ENCODE measurements at regions not wholly inside any gene's neighbourhood (a gene's known extent, or its start where the extent isn't known, plus 50 kb on each side); places are given as distances from the start of the nearest gene placed in this dataset.

DNA sequence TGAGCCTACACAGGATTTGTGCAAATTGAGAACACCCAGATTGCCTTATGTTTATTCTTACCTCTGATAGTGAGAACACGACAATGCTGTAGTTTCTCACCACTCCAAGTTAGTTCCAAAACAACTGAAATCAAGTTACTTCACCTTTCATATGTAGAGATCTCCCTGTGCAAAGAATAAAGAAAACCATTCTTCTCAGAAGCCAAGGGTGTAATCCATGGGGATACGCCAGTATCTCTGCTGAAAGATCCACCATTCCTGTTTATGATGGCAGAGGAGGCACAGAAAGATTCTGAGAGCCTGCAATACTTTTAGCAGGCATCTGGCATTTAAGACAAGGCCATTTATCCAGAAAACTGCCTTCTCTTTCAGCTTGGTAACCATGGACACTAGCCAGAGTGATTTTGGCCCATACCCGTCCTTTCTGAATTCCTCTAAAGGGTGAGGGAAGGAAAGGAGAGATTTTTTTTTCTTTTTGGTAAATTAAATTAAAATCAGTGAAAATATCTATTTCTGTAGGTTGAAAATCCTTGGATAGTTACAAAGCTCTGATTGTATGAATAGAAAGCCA lies 355.4 kb upstream of the FAR2 start:
- TF ChIP-seq, protein P1, sequence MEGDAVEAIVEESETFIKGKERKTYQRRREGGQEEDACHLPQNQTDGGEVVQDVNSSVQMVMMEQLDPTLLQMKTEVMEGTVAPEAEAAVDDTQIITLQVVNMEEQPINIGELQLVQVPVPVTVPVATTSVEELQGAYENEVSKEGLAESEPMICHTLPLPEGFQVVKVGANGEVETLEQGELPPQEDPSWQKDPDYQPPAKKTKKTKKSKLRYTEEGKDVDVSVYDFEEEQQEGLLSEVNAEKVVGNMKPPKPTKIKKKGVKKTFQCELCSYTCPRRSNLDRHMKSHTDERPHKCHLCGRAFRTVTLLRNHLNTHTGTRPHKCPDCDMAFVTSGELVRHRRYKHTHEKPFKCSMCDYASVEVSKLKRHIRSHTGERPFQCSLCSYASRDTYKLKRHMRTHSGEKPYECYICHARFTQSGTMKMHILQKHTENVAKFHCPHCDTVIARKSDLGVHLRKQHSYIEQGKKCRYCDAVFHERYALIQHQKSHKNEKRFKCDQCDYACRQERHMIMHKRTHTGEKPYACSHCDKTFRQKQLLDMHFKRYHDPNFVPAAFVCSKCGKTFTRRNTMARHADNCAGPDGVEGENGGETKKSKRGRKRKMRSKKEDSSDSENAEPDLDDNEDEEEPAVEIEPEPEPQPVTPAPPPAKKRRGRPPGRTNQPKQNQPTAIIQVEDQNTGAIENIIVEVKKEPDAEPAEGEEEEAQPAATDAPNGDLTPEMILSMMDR (conservative IDR thresholded peaks at IDR 0.05; ENCODE audit: low read depth, low read length): no peak
- DNase-seq (ENCODE audit: low read depth): no peak
- no peak overlapping the region for H3K4me3 ChIP-seq (ENCODE audit: low read depth, low read length)

DNA sequence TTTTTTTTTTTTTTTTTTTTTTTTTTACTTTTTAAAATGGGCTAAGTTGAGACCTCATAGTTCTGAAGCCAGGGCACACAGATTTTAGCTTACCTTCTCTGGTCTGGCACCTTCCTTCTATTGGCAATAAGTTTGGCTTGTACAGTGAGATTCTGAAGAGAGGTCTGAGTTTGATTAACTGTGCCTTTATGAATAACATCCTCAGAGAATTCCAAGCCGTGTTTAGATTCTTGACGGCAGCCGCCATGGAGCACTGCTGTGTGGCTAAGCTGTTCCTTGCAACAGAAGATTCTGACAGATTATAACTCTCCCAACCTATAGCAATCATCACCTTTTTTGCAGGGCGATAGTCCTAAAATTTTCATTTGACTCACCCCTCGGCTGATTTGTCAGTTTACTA lies 354.9 kb upstream of the FAR2 start:
- DNase-seq (ENCODE audit: low read depth): peak; percentile 14
- TF ChIP-seq, protein P1 (conservative IDR thresholded peaks at IDR 0.05; ENCODE audit: low read depth, low read length): no peak
- no peak overlapping the region for H3K4me3 ChIP-seq (ENCODE audit: low read depth, low read length)

DNA sequence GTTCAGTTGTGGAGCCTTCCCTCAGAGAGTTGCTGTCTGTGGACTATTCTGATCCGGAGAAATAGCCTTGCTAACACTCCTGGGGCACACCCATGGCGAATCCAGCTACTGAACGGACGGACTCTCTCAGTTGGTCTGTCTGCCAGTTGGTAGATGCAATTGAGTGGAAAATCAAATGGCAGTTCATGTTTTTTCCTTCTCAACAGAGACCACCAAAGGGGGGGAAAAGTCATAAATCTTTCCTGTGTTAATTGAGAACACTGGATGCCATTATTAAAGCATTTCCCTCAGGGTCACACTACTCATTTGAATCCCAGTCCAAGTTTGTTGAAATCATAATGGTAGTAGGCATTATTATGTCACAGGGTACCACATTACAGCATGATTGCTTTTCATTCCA lies 354.3 kb upstream of the FAR2 start:
- TF ChIP-seq, protein P1 (conservative IDR thresholded peaks at IDR 0.05; ENCODE audit: low read depth, low read length): no peak
- H3K4me3 ChIP-seq (ENCODE audit: low read depth, low read length): no peak overlapping the region
- no peak for DNase-seq (ENCODE audit: low read depth)

DNA sequence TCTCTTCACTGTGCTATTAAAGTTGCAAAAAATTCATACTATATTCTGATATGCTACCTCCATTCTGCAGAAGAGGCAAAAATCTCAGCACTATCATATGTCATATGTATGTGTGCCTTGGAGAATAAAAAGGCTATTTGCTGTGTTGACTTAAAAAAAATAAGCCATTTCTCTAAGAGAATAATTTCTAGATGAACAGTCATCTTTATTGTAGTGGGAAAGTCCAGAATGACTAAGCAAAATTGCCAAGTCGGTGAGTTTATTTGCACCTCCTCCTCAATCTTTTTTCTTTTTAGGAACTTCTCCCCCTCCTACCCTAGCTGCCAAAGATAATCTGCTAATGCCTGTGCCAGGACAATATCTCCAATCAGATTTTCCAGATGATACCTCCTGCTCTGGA lies 353.8 kb upstream of the FAR2 start:
- no peak overlapping the region for H3K4me3 ChIP-seq (ENCODE audit: low read depth, low read length)
- peak; percentile 34 for DNase-seq (ENCODE audit: low read depth)
- TF ChIP-seq, protein P1 (conservative IDR thresholded peaks at IDR 0.05; ENCODE audit: low read depth, low read length): no peak

DNA sequence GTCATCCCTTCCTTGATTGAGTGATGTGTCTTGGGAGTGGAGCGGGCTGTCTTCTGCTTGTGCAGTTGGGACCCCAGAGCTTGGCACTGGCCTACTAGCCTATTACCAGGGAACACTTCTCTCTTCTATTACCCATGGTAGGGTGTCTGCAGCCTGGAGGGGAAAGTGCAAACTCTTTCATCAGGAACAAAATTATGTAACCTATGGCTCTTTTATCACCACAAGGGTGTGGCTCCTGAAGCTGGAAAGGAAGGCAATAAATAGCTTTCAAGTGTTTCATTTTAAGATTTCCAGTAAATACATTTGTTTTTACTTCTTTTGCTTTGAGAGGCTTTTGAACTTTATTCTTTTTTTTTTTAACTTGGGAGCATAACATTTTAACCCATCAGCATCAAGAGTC lies 349.7 kb upstream of the FAR2 start:
- no peak overlapping the region for H3K4me3 ChIP-seq (ENCODE audit: low read depth, low read length)
- no peak for DNase-seq (ENCODE audit: low read depth)
- TF ChIP-seq, protein P1 (conservative IDR thresholded peaks at IDR 0.05; ENCODE audit: low read depth, low read length): no peak

DNA sequence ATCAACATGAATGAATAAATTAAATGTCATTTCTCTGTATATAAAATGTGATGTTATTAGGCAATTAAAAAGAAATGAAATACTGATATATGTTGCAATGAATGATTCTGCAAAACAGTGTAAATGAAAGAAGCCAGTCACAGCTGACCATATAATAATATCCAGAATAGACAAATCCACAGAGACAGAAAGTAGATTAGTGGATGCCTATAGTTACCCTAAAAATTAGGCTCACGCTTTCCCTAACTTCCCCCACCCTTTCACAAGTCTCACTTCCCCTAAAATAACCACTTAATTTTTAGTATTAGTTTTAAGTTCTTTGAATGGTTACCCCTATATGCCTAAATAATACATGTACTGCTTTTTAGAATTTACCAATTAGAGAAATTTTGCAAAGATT lies 348.9 kb upstream of the FAR2 start:
- no peak overlapping the region for H3K4me3 ChIP-seq (ENCODE audit: low read depth, low read length)
- TF ChIP-seq, protein P1 (conservative IDR thresholded peaks at IDR 0.05; ENCODE audit: low read depth, low read length): no peak
- DNase-seq (ENCODE audit: low read depth): no peak

DNA sequence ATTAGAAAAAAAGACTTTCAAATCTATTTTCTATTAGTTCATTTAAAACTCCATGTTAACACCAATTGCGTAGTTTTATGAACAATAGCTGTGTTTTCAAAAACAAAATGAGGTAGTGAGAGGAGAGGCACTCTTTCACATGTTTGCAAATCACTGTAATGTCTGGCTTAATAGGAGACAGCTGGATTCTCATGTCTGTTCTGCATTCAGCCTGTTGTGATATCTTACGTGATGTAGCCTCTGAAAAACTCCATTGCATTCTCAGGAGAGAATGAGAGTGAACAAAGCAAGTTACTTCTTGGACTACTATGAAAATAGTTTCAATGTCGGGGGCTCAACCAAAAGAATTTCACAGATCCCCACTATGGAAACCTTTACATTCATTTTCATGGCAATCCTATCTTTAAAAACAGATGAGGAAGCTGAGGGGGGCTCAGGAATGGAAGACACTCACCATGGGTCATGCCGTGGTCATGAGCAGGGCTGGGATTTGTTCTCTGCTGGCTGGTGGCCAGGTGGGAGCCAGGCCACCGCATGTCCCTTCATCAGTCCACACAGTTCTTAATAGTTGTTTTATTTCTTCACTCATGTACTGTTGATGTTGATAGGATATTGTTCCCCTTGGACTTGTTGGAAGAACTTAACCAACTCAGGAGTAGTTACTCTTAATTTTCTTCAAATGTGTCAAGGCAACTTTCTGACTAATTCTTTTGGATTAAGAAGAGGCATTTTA lies 346.2 kb upstream of the FAR2 start:
- H3K4me3 ChIP-seq (ENCODE audit: low read depth, low read length): no peak overlapping the region
- TF ChIP-seq, protein P1 (conservative IDR thresholded peaks at IDR 0.05; ENCODE audit: low read depth, low read length): no peak
- DNase-seq (ENCODE audit: low read depth): peak; percentile 4

Data from choroid plexus epithelial cell (primary cell).